ENCODE measurements at regions not wholly inside any gene's neighbourhood (a gene's known extent, or its start where the extent isn't known, plus 50 kb on each side); places are given as distances from the start of the nearest gene placed in this dataset.
"Not testable (repeated sequence)": the region's sequence is repeated elsewhere in the genome, so short reads cannot be mapped to it uniquely, and the experiment has no call there.

GRCh38 chr4:148649652-148650331 is 207.6 kb upstream of the NR3C2 start:
- no peak for DNase-seq (ENCODE audit: low read depth)

- no peak for DNase-seq (ENCODE audit: low read depth)
Measured at GRCh38 chr4:148643851-148644250, 201.6 kb upstream of the NR3C2 start.

- no peak for DNase-seq (ENCODE audit: low read depth)
Measured at GRCh38 chr4:148642907-148643306, 200.7 kb upstream of the NR3C2 start.

GRCh38 chr4:148638079-148638478 is 195.9 kb upstream of the NR3C2 start:
- DNase-seq (ENCODE audit: low read depth) = not testable (repeated sequence)

DNA sequence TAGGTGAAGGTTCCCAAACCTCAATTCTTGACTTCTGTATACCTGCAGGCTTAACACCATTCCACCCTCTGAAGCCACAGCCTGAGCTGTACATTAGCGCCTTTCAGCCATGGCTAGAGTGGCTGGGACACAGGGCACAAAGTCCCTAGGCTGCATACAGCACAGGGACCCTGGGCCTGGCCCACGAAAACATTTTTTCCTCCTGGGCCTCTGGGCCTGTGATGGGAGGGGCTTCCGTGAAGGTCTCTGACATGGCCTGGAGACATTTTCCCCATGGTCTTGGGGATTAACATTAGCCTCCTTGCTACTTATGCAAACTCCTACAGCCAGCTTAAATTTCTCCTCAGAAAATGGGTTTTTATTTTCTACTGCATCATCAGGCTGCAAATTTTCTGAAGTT is 195.2 kb upstream of the NR3C2 start:
- DNase-seq (ENCODE audit: low read depth) = not testable (repeated sequence)

DNA sequence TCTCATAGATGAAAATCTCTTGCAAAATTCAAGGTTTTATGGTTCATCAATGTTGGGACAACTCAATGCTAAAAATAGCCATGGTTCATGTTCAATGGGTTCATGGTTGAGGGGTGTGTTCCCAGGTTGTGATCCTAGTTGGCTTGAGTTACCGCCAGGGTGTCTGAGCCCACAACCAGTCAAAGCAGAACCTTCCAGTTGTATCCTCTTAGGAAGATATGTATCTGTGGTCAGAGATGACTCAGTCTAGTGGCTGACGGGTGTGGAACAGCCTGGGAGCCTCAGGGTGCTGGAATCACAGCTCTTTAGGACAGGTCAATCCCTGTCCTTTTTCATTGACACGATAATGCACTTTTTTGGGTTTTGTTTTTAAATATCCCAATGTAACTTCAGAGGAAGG is 192.3 kb upstream of the NR3C2 start:
- DNase-seq (ENCODE audit: low read depth) = no peak

DNA sequence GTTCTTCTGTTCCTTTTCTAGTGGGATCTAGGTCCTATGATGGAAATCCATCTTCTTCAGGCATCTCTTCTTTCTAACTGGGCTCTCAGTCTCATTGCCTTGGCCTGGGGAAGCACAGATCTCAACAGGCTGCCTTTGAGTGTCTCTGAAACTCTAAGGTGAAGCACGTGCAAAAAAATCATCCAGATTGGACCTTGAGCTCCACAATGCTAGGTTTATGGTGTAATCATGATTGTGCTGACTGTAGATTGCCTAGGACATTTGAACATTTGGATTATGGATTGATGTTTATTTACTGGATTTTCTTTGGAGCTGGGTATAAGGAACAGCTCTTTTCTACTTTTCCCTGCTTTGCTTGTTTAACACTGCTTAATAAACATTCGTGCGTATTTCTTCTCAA is 191.5 kb upstream of the NR3C2 start:
- no peak for DNase-seq (ENCODE audit: low read depth)

DNA sequence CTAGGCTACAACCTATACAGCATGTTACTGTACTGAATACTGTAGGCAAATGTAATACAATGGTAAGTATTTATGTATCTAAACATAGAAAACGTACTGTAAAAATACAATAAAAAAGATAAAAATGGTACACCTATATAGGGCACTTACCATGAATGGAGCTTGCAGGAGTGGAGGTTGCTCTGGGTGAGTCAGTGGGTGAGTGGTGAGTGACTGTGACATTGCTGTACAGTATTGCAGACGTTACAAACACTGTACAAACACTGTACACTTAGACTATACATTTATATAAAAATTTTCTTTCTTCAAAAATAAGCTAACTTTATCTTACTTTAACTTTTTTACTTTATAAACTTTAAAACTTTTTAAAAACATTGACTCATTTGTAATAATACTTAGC is 190.3 kb upstream of the NR3C2 start:
- no peak for DNase-seq (ENCODE audit: low read depth)

DNA sequence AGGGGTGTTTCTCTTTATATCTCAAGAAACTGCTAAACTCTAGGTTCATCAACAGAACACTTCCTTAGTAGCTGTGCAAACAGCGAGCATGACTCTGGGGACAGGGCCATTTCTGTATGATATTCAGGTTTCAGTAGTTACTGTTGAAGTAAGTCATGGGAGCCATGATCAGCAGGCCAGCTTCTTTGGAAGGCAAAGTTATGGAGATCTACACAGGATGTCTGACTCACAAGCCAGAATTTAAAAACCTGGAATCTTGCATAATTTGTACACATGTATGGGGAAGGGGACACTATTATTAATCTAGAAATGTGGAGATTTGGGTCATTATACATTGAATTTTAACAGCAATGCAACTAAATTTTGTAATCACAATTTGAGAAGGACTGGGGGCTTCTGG is 187.8 kb upstream of the NR3C2 start:
- no peak for DNase-seq (ENCODE audit: low read depth)

DNA sequence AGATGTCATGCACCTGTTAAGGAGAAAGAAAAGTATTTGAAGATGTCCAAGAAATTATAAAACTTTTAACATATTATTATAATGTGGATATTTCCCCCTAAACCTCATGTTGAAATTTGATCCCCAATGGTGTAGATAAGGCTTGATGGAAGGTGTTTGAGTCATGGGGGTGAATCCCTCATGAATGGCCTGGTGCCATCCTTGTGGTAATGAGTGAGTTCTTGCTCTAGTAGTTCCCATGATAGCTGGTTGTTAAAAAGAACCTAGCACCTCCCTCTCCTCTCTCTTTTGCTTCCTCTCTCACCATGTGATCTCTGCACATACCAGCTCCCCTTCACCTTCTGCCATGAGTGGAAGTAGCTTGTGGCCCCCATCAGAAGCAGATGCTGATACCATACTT is 176.6 kb upstream of the NR3C2 start:
- no peak for DNase-seq (ENCODE audit: low read depth)

DNA sequence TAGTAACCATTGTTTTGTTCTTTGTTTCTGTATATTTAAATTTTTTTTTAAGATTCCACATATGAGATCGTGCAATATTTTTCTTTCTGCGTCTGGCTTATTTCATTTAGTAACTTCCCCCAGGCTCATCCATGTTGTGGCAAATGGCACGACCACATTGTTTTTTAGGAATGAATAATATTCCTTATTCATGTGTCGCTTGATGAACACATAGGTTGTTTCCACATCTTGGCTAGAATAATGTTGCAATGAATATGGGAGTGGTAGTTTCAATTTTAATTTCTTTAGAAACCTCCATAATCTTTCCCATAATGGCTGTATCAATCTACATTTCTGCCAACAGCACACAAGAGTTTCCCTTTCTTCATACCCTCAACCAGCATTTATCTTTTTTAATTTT is 166.8 kb upstream of the NR3C2 start:
- DNase-seq (ENCODE audit: low read depth) = no peak

DNA sequence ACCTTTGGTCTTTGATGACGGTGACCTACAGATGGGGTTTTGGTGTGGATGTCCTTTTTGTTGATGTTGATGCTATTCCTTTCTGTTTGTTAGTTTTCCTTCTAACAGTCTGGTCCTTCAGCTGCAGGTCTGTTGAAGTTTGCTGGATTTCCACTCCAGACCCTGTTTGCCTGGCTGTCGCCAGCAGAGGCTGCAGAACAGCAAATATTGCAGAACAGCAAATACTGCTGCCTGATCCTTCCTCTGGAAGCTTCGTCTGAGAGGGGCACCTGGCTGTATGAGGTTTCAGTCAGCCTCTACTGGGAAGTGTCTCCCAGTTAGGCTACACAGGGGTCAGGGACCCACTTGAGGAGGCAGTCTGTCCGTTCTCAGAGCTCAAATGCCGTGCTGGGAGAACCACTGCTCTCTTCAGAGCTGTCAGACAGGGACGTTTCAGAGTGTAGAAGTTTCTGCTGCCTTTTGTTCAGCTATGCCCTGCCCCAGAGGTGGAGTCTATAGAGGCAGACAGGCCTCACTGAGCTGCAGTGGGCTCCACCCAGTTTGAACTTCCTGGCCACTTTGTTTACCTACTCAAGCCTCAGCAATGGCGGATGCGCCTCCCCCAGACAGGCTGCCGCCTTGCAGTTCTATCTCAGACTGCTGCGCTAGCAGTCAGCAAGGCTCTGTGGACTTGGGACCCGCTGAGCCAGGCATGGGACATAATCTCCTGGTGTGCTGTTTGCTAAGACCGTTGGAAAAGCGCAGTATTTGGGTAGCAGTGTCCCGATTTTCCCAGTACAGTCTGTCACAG is 156.4 kb upstream of the NR3C2 start:
- not testable (repeated sequence) for DNase-seq (ENCODE audit: low read depth)

DNA sequence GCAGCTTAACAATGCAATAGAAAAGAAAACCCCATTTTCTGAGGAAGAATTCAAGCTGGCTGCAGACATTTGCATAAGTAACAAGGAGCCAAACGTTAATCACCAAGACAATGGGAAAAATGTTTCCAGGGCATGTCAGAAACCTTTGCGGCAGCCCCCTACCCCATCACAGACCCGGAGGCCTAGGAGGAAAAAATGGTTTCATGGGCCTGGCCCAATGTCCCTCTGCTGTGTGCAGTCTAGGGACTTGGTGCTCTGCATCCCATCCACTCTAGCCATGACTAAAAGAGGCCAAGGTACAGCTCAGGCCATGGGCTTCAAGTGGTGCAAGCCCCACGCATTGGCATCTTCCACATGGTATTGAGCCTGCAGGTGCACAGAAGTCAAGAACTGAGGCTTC is 147.0 kb upstream of the NR3C2 start:
- no peak for DNase-seq (ENCODE audit: low read depth)

GRCh38 chr4:148575577-148575976 is 133.4 kb upstream of the NR3C2 start:
- no peak for DNase-seq (ENCODE audit: low read depth)

GRCh38 chr4:148574911-148575310 is 132.7 kb upstream of the NR3C2 start:
- DNase-seq (ENCODE audit: low read depth) = no peak

DNA sequence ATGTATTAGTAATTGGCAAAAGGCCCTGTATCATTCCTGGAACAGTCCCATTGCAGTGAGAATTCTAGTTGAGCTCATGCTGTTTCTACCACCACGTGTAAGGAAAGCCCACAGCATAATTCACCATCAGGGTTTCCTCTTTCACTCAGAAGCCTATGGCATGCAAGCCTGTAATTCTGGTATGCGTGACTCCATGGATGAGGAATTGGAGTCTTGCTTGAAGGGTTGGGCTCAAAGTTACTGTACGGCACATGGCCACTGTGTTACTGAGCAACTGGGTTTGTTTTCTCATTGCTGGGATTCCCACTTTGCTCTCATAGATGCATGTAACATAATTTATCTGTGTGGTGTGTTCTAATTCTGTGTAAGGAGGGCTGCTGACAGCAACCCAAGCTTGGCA is 132.3 kb upstream of the NR3C2 start:
- peak; percentile 7 for DNase-seq (ENCODE audit: low read depth)

- no peak for DNase-seq (ENCODE audit: low read depth)
Measured at GRCh38 chr4:148574066-148574465, 131.9 kb upstream of the NR3C2 start.

DNA sequence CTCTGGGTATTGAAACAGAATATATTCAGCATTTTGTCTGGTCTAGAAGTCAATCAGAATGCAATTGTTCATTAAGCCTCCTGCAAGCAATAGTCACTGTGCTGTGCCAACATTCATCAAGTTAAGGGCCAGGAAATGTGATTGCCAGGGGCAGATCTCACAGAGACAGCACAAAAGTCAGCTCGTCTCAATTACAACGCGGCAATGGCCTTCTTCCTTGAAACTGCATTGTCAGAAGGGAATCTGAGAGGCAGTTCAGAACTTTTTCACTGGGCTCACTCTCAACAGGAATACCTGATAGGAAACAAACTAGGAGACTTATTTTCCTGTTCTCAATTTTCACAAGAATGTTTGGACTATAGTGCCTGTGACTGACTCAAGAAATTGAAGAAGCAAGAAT is 131.1 kb upstream of the NR3C2 start:
- DNase-seq (ENCODE audit: low read depth) = no peak

GRCh38 chr4:148565801-148566200 is 123.6 kb upstream of the NR3C2 start:
- DNase-seq (ENCODE audit: low read depth) = no peak

- no peak for DNase-seq (ENCODE audit: low read depth)
Measured at GRCh38 chr4:148563684-148564083, 121.5 kb upstream of the NR3C2 start.

- DNase-seq (ENCODE audit: low read depth) = no peak
Measured at GRCh38 chr4:148561467-148561866, 119.3 kb upstream of the NR3C2 start.

DNA sequence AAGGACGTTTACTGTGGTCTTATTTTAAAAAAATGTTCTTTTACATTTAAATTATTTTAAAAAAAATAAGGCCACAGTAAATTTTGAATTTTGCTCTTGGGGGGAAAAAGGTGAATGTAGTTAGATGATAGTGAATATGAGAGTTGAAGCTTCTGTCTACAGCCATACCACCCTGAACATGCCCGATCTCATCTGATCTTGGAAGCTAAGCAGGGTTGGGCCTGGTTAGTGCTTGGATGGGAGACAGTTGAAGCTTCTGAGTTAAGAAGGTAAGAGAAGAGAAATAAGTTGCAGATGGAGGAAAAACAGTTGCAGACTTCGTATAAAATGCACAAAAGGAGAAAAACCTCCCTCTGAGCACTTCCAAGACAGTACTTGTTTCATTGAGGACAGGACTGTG is 115.6 kb upstream of the NR3C2 start:
- DNase-seq (ENCODE audit: low read depth) = no peak

GRCh38 chr4:148550788-148551187 is 108.6 kb upstream of the NR3C2 start:
- no peak for DNase-seq (ENCODE audit: low read depth)

All from GM04503 (cell line).